K562 (cell line): ENCODE measurements at regions not wholly inside any gene's neighbourhood (a gene's known extent, or its start where the extent isn't known, plus 50 kb on each side); places are given as distances from the start of the nearest gene placed in this dataset.

ENCODE experiments used
- ATAC-seq: fragments of 200-7000 bp; cut with Tn5 transposase; 3 replicates; pipeline ENCODE4 v1.9.1; 2020; ENCODE audit warnings: moderate library complexity
- BruUV-seq: library from RNA; stranded (reverse); fragments of 400-500 nt; replicated peaks from 2 replicates; lab custom pipeline; 2021; lab: Mats Ljungman, UMichigan
- CTCF ChIA-PET: fragments of 300-600 bp; formaldehyde crosslinking; extraction: SDS; loops from one replicate; lab custom pipeline; 2021; ENCODE audit warnings: low intra/inter-chr PET ratio; lab: Yijun Ruan, JAX
- POLR2A ChIA-PET: fragments of 300-600, 350-650 bp; sonication (Branson Sonifier 250); formaldehyde crosslinking; extraction: SDS; loops from one replicate; lab custom pipeline; 2021; ENCODE audit warnings: antibody characterized with exemption, inconsistent platforms; lab: Yijun Ruan, JAX
- DNase-seq, 4 experiments: peaks; one replicate each; pipeline versions ENCODE4 v3.0.0 to v3.0.0-alpha.2; 2011 to 2018; ENCODE audit warnings: low spot score in 3 of 4, mixed read lengths in 3 of 4; ENCODE audit errors: extremely low read depth in 1 of 4
- FAIRE-seq: peaks from 2 replicates; lab custom pipeline; 2011; peaks lifted over from hg19 to GRCh38; lab: Jason Lieb, UNC
- H2AFZ ChIP-seq: 2 replicates; pipeline ENCODE4 v1.6.0; 2011; ENCODE audit warnings: low read depth, low read length, control low read depth, inconsistent platforms
- H3K27ac ChIP-seq: fragments of 200-600 bp; 3 replicates; pipeline ENCODE4 v1.8.0; 2011; ENCODE audit warnings: low read depth, mild to moderate bottlenecking, control low read depth, inconsistent platforms, low read length, moderate library complexity, mixed read lengths; ENCODE audit errors: extremely low read depth
- H3K27me3 ChIP-seq, 2 experiments: fragments of 300-600 bp in 1 of 2; 2 replicates in 1 of 2; 3 replicates in 1 of 2; pipeline versions ENCODE4 v1.6.0 to v1.8.0; 2011; ENCODE audit warnings: inconsistent platforms in 2 of 2, low read length in 2 of 2, mild to moderate bottlenecking in 1 of 2, mixed read lengths in 1 of 2, moderate library complexity in 1 of 2; ENCODE audit not compliant: control insufficient read depth in 2 of 2, insufficient read depth in 2 of 2
- H3K36me3 ChIP-seq: fragments of 300-600 bp; 3 replicates; pipeline ENCODE4 v1.8.0; 2011; ENCODE audit warnings: mild to moderate bottlenecking, low read length, inconsistent platforms; ENCODE audit not compliant: control insufficient read depth, insufficient read depth
- H3K4me1 ChIP-seq, 2 experiments: fragments of 200-600 bp in 1 of 2; replicated peaks in 1 of 2; 2 replicates in 1 of 2; 3 replicates in 1 of 2; pipeline versions ENCODE4 v1.5.1 to v1.8.0; 2011; ENCODE audit warnings: inconsistent platforms in 2 of 2, low read length in 2 of 2, mild to moderate bottlenecking in 1 of 2, mixed read lengths in 1 of 2, moderate library complexity in 1 of 2; ENCODE audit not compliant: control insufficient read depth in 2 of 2, insufficient read depth in 2 of 2
- H3K4me2 ChIP-seq: 2 replicates; pipeline ENCODE4 v1.6.1; 2011; ENCODE audit warnings: low read length, control low read depth, inconsistent platforms, mixed read lengths; ENCODE audit not compliant: insufficient read depth
- H3K4me3 ChIP-seq: fragments of 200-600 bp; sonication (generic), shearing (Covaris generic); 2 replicates; pipeline ENCODE4 v1.5.1; 2016; ENCODE audit warnings: control low read depth, inconsistent platforms
- H3K79me2 ChIP-seq: fragments of 200-600 bp; 3 replicates; pipeline ENCODE4 v1.8.0; 2011; ENCODE audit warnings: low read length, inconsistent platforms; ENCODE audit not compliant: control insufficient read depth, insufficient read depth
- H3K9ac ChIP-seq, 2 experiments: 2 replicates each; pipeline versions ENCODE4 v1.6.0 to v1.6.1; 2011; ENCODE audit warnings: low read depth in 2 of 2, low read length in 2 of 2, control low read depth in 1 of 2, inconsistent platforms in 1 of 2, mild to moderate bottlenecking in 1 of 2, mixed read lengths in 1 of 2; ENCODE audit not compliant: insufficient read depth in 1 of 2
- H3K9me1 ChIP-seq: one replicate; pipeline ENCODE4 v1.6.0; 2011; ENCODE audit warnings: inconsistent platforms, mild to moderate bottlenecking, low read length, moderate library complexity; ENCODE audit not compliant: control insufficient read depth, insufficient read depth
- H3K9me3 ChIP-seq: replicated peaks from 2 replicates; pipeline ENCODE4 v1.5.1; 2011; ENCODE audit warnings: low read depth, low read length, inconsistent platforms; ENCODE audit not compliant: control insufficient read depth, insufficient read depth
- H4K20me1 ChIP-seq: replicated peaks from 2 replicates; pipeline ENCODE4 v1.6.1; 2011; ENCODE audit warnings: low read length, inconsistent platforms, mixed read lengths; ENCODE audit not compliant: control insufficient read depth, insufficient read depth
- EHMT2 ChIP-seq: fragments of 450-650 bp; IDR thresholded peaks from 2 replicates; pipeline ENCODE4 v1.6.1; 2018; ENCODE audit warnings: antibody characterized with exemption
- HCFC1 ChIP-seq: IDR thresholded peaks from 2 replicates; pipeline ENCODE4 v1.6.1; 2012; ENCODE audit warnings: low read depth, low read length, improper control_type of control experiment
- PREB ChIP-seq: sonication (generic); formaldehyde crosslinking; IDR thresholded peaks from 2 replicates; pipeline ENCODE4 v1.8.1; 2023; ENCODE audit warnings: mild to moderate bottlenecking, missing genetic modification reagents
- ZNF280B ChIP-seq: fragments of 250-450 bp; sonication (Bioruptor Pico); IDR thresholded peaks from 2 replicates; pipeline ENCODE4 v1.5.1; 2021; ENCODE audit warnings: mild to moderate bottlenecking
- ZNF316 ChIP-seq: fragments of 450-650 bp; IDR thresholded peaks from 2 replicates; pipeline ENCODE4 v1.6.1; 2016
- in situ Hi-C: fragments of 300-500 bp; cut with MboI; formaldehyde crosslinking; loops from 4 replicates; pipeline ENCODE4 v1.15.0; 2018; ENCODE audit warnings: inconsistent platforms, mixed read lengths
- intact Hi-C: fragments of 100-400 bp; cut with micrococcal nuclease; formaldehyde crosslinking; loops from 2 replicates; pipeline ENCODE4 v1.14.2; 2022
- TF ChIP-seq, protein P1 (sequence below): sonication (generic); formaldehyde crosslinking; IDR thresholded peaks from 2 replicates; pipeline ENCODE4 v1.9.0; 2022; ENCODE audit warnings: mild to moderate bottlenecking, missing genetic modification reagents
- TF ChIP-seq, protein P2 (sequence below): fragments of 200-800 bp; sonication (Bioruptor generic); IDR thresholded peaks from 2 replicates; pipeline ENCODE4 v1.6.1; 2017; ENCODE audit warnings: missing genetic modification characterization, missing compliant biosample characterization

GRCh38 chr22:27308513-27308912 lies 493.0 kb downstream of the MN1 start:
- no peak for FAIRE-seq
- no peak overlapping the region for H3K4me2 ChIP-seq
- no peaks in the 10 kb centered on the region for H3K36me3 ChIP-seq
- no peak for TF ChIP-seq EHMT2
- TF ChIP-seq, protein P1, sequence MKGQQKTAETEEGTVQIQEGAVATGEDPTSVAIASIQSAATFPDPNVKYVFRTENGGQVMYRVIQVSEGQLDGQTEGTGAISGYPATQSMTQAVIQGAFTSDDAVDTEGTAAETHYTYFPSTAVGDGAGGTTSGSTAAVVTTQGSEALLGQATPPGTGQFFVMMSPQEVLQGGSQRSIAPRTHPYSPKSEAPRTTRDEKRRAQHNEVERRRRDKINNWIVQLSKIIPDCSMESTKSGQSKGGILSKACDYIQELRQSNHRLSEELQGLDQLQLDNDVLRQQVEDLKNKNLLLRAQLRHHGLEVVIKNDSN (CRISPR knock-in tag), result no peak
- no peak for TF ChIP-seq ZNF316
- TF ChIP-seq, protein P2, sequence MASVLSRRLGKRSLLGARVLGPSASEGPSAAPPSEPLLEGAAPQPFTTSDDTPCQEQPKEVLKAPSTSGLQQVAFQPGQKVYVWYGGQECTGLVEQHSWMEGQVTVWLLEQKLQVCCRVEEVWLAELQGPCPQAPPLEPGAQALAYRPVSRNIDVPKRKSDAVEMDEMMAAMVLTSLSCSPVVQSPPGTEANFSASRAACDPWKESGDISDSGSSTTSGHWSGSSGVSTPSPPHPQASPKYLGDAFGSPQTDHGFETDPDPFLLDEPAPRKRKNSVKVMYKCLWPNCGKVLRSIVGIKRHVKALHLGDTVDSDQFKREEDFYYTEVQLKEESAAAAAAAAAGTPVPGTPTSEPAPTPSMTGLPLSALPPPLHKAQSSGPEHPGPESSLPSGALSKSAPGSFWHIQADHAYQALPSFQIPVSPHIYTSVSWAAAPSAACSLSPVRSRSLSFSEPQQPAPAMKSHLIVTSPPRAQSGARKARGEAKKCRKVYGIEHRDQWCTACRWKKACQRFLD, result no peak
- TF ChIP-seq PREB (CRISPR knock-in tag), result no peak
- no peak for TF ChIP-seq ZNF280B (CRISPR knock-in tag)
- TF ChIP-seq HCFC1, result no peak
- no peaks in the 10 kb centered on the region for H3K79me2 ChIP-seq
- no peak overlapping the region for H3K27ac ChIP-seq
- DNase-seq, result no peak
- H3K9ac ChIP-seq, result no peak overlapping the region
- H3K9me3 ChIP-seq, result no peaks in the 10 kb centered on the region
- intact Hi-C loops, result no loop called here
- H3K4me1 ChIP-seq, result no peaks in the 10 kb centered on the region; a peak in 2 of 5 replicates
- ChIA-PET POLR2A (no interaction called here), CTCF (no interaction called here)
- no peaks in the 10 kb centered on the region for H4K20me1 ChIP-seq
- no peak overlapping the region for H3K4me3 ChIP-seq
- in situ Hi-C loops, result no loop called here
- BruUV-seq, result no TSS peak
- ATAC-seq, result no peak
- H3K27me3 ChIP-seq, result peaks cover 0 to 14% of the 10 kb centered on the region in 2 experiments; a peak in 3 of 5 replicates
- no peak overlapping the region for H2AFZ ChIP-seq
- no peaks in the 10 kb centered on the region for H3K9me1 ChIP-seq
